ENCODE measurements at regions not wholly inside any gene's neighbourhood (a gene's known extent, or its start where the extent isn't known, plus 50 kb on each side); places are given as distances from the start of the nearest gene placed in this dataset.

- DNase-seq = no peak
- intact Hi-C loops (cut with micrococcal nuclease) = no loop called here
- ATAC-seq = no peak
Measured at GRCh38 chr1:87647430-87648177, 318.9 kb downstream of the LMO4 start.

DNA sequence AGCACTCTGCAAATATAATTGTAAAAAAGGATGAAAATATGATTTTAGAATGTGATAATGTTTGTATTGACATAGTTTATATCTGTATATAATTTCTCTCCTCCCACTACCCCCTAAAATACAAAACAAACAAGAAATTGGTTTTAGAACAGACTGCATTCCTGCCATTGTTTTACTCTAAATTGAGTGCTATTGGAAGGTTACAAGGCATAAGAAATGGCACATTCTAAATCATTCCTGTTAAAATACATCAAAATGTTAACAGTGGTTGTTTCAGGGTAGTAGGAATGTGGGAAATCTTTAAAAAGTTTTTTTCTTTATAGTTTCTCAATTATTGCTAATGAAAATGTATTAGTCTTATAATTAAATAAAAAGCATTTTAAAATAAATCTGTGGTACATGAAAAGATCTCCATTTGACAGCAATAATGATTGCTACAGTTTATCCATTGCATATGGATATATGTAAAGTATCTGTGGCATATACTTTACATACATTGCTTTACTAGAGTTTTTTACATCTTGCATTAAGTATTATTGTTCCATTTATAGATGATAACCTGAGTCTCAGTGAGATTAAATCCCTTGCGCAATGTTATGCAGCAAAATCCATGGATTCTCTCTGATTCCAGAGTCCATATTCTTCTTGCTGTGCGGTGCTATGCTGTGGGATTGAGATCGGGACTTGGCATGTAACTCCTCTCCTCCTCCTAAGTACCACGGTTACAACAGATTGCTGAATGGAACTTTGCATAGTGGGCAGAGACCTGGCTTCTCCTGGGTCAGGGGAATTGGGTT lies 319.8 kb downstream of the LMO4 start:
- DNase-seq = no peak
- no peak for ATAC-seq
- intact Hi-C loops (cut with micrococcal nuclease) = no loop called here

DNA sequence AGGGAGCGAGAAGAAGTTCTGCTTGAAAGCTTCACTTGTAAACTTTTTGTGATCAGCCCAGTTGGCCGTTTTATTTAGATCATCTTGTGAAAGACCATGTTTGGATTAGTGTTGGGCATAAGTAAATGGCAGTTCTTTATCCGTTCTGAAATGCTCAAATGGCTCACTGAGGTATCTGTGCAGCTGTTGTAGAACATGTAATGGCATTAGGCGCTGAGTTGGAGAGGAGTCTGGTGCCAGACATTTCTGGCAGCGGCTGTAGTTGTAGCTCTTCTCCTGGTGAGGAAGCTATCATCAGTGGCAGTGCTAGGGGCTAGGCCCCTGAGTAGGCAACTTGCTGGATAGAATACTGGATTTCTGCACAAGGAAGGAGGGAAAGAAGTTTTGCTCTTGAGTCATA lies 321.6 kb downstream of the LMO4 start:
- intact Hi-C loops (cut with micrococcal nuclease) = no loop called here
- no peak for ATAC-seq

DNA sequence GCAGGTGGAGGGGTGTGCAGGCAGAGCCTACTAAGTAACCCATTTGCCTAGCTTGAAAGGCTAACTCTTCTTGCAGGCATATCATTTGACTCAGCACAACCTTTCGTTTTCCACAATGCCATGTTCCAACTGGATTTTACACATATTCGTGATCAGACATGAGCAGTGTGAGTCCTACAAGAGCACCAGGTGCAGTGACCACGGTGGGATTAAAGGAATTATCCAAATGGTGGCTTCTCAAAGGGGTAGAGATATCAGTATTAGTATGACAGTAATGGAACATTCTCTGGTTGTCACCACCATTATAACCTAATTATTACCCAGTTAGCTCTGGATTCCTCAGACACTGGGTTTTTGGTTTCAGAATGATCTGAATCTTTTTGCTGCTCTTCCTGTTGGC lies 323.5 kb downstream of the LMO4 start:
- intact Hi-C loops (cut with micrococcal nuclease) = no loop called here
- no peak for DNase-seq
- ATAC-seq = no peak

More for the DNA sequence above, 321.6 kb downstream of the LMO4 start:
- DNase-seq = no peak

- intact Hi-C loops (cut with micrococcal nuclease) = no loop called here
- DNase-seq (no peak), ATAC-seq (no peak)
Measured at GRCh38 chr1:87665151-87665550, 336.5 kb downstream of the LMO4 start.

DNA sequence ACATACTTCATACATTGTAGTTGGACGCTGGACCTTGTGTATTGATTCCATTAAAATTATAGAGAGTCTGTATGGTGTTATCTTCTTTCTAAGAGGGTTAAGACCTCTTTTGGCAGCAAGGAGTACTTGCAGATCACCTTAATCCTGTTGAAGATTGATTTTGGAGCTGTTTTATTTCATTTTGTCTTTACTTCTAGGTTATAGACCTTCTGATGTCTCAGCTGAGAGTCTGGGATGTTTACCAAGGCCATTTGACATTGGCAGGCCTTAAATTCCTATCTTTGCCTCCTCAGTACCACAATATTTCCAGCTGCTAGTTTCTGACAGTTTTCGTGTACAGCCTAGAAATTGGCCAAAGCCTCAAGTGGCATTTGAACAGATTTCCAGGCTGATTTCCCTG lies 338.0 kb downstream of the LMO4 start:
- intact Hi-C loops (cut with micrococcal nuclease) = no loop called here

GRCh38 chr1:87669674-87670073 lies 341.0 kb downstream of the LMO4 start:
- ATAC-seq = no peak

More for the DNA sequence above, 338.0 kb downstream of the LMO4 start:
- ATAC-seq = no peak
- DNase-seq = no peak

GRCh38 chr1:87673309-87673708 lies 344.6 kb downstream of the LMO4 start:
- DNase-seq (no peak), ATAC-seq (no peak)
- intact Hi-C loops (cut with micrococcal nuclease) = no loop called here

More at GRCh38 chr1:87669674-87670073, 341.0 kb downstream of the LMO4 start:
- intact Hi-C loops (cut with micrococcal nuclease) = no loop called here
- no peak for DNase-seq

DNA sequence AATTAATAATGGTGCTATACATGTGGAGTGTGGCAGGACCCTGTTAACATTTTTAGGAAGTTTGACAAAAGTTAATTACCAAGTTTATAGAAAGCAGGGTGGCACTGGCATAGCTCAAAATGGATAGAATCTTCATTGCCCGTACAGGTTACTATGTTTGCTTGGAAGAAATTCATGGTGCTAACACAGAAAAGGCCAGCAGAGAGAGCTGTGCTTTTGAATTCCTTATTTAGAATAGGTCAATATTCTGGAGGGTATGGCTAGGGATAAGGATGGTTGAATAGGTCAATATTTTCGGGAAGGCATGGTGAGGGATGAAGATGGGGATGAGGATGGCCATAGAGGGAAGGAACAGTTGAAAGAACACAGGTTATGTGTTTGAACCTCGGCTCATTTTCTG lies 345.1 kb downstream of the LMO4 start:
- ATAC-seq (no peak), DNase-seq (no peak)
- intact Hi-C loops (cut with micrococcal nuclease) = no loop called here

DNA sequence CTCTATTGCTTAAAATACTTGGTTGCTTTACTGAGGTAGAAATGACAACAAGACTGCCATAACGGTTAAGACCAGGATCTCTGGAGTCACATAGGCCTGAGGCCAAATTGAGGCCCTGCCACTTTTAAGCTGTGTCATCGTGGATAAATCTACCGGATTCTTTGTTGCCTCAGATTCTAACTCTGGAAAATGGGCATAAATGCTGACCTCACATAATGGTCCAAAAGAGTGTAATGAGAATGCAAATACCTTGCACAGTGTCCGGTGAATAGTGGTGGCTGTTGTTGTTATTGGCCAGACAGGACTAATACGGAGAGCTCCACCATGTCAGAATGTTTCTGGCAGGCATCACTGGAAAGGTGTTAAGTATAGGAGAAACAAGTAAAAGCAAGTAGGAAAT lies 346.1 kb downstream of the LMO4 start:
- intact Hi-C loops (cut with micrococcal nuclease) = no loop called here
- no peak for ATAC-seq
- no peak for DNase-seq

DNA sequence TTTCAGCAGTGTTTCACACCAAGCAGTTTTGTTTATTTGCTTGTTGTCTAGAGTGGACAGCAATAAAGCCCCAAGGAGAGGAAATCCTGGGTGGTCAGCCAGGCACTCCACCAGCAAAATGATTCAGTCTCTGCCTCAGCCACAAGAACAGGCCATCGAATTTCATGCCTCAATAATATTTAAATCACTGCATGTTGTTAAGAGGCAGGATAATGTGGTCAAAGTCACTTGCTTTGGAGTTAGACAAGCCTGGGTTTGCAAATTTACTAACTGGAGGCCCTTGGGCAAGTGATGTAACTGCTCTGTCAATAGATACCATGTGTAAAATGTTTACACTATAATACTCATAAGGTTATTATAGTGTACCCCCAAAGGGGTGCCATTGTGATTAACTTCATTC lies 349.6 kb downstream of the LMO4 start:
- intact Hi-C loops (cut with micrococcal nuclease) = no loop called here
- DNase-seq (no peak), ATAC-seq (no peak)

GRCh38 chr1:87682565-87682964 lies 353.9 kb downstream of the LMO4 start:
- intact Hi-C loops (cut with micrococcal nuclease) = no loop called here
- DNase-seq (no peak), ATAC-seq (no peak)

- no peak for DNase-seq
- intact Hi-C loops (cut with micrococcal nuclease) = no loop called here
- ATAC-seq = peak; percentile 13
Measured at GRCh38 chr1:87683196-87683956, 354.7 kb downstream of the LMO4 start.

DNA sequence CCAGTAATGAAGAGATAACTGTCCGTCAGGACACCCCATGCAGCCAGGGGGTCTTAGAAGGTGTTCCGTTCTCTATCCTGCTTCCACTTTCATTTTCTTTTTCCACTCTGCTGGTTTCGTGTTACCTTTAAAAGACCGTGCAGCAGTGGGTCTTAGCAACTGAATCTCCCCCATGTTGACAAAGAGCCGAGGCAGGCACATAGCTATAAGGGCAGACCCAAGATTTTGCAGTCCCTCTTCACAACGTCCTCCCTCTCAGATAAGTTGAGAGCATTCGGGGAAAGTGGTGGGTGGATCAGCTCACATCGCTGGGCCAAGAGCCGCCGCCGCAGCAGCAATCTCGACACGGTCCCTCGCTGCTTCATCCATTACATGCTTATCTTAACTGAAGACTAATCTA lies 355.5 kb downstream of the LMO4 start:
- peak; percentile 75 for ATAC-seq
- intact Hi-C loops (cut with micrococcal nuclease) = no loop called here
- DNase-seq = peak; percentile 40

- intact Hi-C loops (cut with micrococcal nuclease) = no loop called here
- DNase-seq (no peak), ATAC-seq (peak; percentile 76)
Measured at GRCh38 chr1:87684713-87685205, 356.1 kb downstream of the LMO4 start.

- ATAC-seq = no peak
- intact Hi-C loops (cut with micrococcal nuclease) = no loop called here
Measured at GRCh38 chr1:87685311-87686135, 356.8 kb downstream of the LMO4 start.

GRCh38 chr1:87686136-87686495 lies 357.4 kb downstream of the LMO4 start:
- DNase-seq (no peak), ATAC-seq (no peak)
- intact Hi-C loops (cut with micrococcal nuclease) = no loop called here

More at GRCh38 chr1:87685311-87686135, 356.8 kb downstream of the LMO4 start:
- DNase-seq = no peak

DNA sequence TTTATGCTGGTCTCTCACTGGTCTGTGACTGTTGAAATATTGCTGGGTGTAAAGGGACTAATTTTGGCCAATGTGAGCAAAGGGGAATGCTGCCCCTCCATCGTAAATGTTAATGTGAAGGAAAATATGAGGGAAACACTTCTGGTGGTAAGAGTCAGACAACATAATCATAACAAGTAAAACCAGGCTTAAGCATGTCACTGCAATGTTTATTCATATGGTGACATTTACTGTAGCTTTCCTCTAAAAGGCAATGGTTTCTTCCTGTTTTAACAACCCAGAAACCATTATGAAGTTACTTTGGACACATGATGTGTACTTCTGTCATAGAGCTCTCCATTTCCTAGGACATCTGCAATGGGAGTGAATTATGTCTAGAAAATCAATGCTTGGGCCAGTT lies 358.0 kb downstream of the LMO4 start:
- no peak for ATAC-seq
- intact Hi-C loops (cut with micrococcal nuclease) = no loop called here
- DNase-seq = no peak

GRCh38 chr1:87688136-87688535 lies 359.5 kb downstream of the LMO4 start:
- no peak for ATAC-seq
- DNase-seq = no peak
- intact Hi-C loops (cut with micrococcal nuclease) = no loop called here

Measured in left ventricle myocardium superior (tissue), 1 donor.